GM13976 (cell line): ENCODE measurements at regions not wholly inside any gene's neighbourhood (a gene's known extent, or its start where the extent isn't known, plus 50 kb on each side); places are given as distances from the start of the nearest gene placed in this dataset.

ENCODE experiments used
- DNase-seq: peaks from one replicate; pipeline ENCODE4 v3.0.0; 2012; ENCODE audit warnings: low spot score
- CTCF ChIP-seq: IDR thresholded peaks from 2 replicates; pipeline ENCODE4 v1.5.1; 2012; ENCODE audit warnings: borderline replicate concordance, mild to moderate bottlenecking; ENCODE audit not compliant: insufficient read depth; ENCODE audit errors: extremely low read depth, missing control alignments, control extremely low read depth
- in situ Hi-C: fragments of 300-500 bp; cut with MboI; formaldehyde crosslinking; loops from one replicate; pipeline ENCODE4 v1.12.0; 2022; ENCODE audit warnings: low sequenced_read_pairs, mixed read lengths, inconsistent platforms; ENCODE audit not compliant: unreplicated experiment

- in situ Hi-C loops: no loop called here
- DNase-seq: no peak
- TF ChIP-seq CTCF: no peak
Measured at GRCh38 chr17:71521724-71522123, 599.1 kb upstream of the SOX9 start.

- no peak for DNase-seq
- TF ChIP-seq CTCF: no peak
- in situ Hi-C loops: no loop called here
Measured at GRCh38 chr17:71522383-71522782, 598.4 kb upstream of the SOX9 start.

- no peak for TF ChIP-seq CTCF
- DNase-seq: no peak
- in situ Hi-C loops: no loop called here
Measured at GRCh38 chr17:71527311-71527710, 593.5 kb upstream of the SOX9 start.

GRCh38 chr17:71528210-71528609 is 592.6 kb upstream of the SOX9 start:
- in situ Hi-C loops: no loop called here
- TF ChIP-seq CTCF: no peak
- DNase-seq: no peak

GRCh38 chr17:71530248-71530647 is 590.6 kb upstream of the SOX9 start:
- no peak for TF ChIP-seq CTCF
- no peak for DNase-seq
- in situ Hi-C loops: no loop called here

GRCh38 chr17:71535321-71535720 is 585.5 kb upstream of the SOX9 start:
- DNase-seq: no peak
- no peak for TF ChIP-seq CTCF
- in situ Hi-C loops: no loop called here

- no peak for DNase-seq
- in situ Hi-C loops: no loop called here
Measured at GRCh38 chr17:71546419-71546818, 574.4 kb upstream of the SOX9 start.

More at GRCh38 chr17:71546419-71546818, 574.4 kb upstream of the SOX9 start:
- TF ChIP-seq CTCF: no peak
